ENCODE measurements at regions not wholly inside any gene's neighbourhood (a gene's known extent, or its start where the extent isn't known, plus 50 kb on each side); places are given as distances from the start of the nearest gene placed in this dataset.

DNA sequence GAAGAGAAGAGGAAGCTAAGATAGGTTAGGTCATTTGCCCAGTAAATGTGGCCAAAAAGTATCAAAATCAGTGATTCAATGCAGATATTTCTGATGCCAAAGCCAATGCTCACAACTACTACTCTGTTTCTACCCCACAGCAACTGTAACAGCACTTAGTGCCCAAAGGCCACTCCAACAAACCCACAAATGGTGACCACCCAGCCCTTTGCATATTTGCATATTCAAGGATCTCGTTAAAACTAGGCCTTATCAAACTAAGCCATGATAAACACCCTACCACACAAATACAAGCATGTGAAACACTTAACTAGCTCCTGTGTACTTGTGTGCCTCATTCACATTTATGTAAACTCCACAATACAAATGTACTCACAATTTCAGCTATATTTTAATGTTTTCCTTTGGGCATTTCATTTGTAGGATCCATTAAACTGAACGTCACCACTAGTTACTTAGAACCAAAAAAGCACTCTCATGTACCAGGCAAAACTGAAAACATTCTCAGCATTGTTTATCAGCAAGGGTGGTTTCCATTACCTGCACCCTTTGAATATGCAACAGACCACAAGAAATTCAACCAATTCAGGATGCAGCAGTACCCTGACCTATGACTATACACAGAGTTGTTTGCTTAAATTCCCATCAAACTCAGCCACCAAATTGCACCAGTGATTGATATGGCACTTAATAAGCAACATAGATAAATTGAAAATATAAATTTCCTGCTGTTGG lies 111.2 kb upstream of the STT3B start:
- Mint-ChIP-seq H3K27ac (no peak overlapping the region), H3K9me3 (peaks cover 5% of the 10 kb centered on the region), H3K4me3 (no peak overlapping the region), H3K36me3 (ENCODE audit: low read depth) (peaks cover 16% of the 10 kb centered on the region), H3K27me3 (ENCODE audit: insufficient read depth) (no peaks in the 10 kb centered on the region), H3K4me1 (ENCODE audit: low read depth) (peaks cover 26% of the 10 kb centered on the region)
- TF ChIP-seq, protein P1, sequence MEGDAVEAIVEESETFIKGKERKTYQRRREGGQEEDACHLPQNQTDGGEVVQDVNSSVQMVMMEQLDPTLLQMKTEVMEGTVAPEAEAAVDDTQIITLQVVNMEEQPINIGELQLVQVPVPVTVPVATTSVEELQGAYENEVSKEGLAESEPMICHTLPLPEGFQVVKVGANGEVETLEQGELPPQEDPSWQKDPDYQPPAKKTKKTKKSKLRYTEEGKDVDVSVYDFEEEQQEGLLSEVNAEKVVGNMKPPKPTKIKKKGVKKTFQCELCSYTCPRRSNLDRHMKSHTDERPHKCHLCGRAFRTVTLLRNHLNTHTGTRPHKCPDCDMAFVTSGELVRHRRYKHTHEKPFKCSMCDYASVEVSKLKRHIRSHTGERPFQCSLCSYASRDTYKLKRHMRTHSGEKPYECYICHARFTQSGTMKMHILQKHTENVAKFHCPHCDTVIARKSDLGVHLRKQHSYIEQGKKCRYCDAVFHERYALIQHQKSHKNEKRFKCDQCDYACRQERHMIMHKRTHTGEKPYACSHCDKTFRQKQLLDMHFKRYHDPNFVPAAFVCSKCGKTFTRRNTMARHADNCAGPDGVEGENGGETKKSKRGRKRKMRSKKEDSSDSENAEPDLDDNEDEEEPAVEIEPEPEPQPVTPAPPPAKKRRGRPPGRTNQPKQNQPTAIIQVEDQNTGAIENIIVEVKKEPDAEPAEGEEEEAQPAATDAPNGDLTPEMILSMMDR (IDR thresholded peaks at IDR 0.05), result no peak
- DNase-seq, result no peak

DNA sequence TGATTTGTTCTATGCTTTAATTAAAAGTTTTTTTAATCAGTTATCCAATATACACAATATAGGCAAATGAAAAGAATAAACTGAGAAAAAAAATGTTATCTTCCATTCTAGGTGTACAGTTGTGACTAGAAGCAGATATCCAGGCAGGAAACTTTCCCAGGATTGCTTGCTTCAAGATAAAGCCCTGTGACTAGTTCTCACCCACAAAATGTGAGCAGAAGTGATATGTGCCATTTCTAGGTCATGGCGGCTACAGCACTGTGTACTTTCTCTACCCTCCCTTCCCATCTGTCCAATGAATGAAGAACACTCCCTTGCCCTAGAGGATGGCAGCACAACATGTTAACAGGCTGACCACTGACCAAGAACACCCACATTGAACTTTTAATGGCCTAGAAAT lies 110.5 kb upstream of the STT3B start:
- Mint-ChIP-seq H3K4me1 (ENCODE audit: low read depth) (peaks cover 22% of the 10 kb centered on the region), H3K9me3 (peaks cover 5% of the 10 kb centered on the region), H3K27ac (no peak overlapping the region), H3K4me3 (no peak overlapping the region), H3K27me3 (ENCODE audit: insufficient read depth) (no peaks in the 10 kb centered on the region), H3K36me3 (ENCODE audit: low read depth) (peaks cover 16% of the 10 kb centered on the region)
- TF ChIP-seq, protein P1 (IDR thresholded peaks at IDR 0.05), result no peak
- no peak for DNase-seq

DNA sequence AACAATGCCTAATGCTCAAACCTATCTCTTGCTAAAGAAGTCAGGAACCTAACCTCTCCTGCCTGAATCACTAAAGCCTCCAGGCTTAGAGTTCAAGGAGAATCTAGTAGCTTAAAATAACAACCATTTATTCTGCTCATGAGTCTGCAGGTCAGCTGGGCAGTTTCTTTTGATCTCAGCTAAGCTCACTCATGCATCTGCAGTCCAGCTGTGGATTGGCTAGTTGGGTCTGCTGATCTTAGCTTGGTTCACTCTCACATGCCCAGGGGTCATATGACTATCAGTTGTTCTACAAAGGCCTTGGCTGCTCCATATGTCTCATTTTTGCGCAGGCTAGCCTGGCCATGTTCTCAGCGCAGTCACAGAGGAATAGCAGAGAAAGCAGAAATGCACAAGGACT lies 109.2 kb upstream of the STT3B start:
- DNase-seq, result peak; percentile 92
- H3K36me3 Mint-ChIP-seq (ENCODE audit: low read depth), result peaks cover 13% of the 10 kb centered on the region
- peak overlapping the region; percentile 33 for H3K27ac Mint-ChIP-seq
- TF ChIP-seq, protein P1 (IDR thresholded peaks at IDR 0.05), result no peak
- peaks cover 5% of the 10 kb centered on the region for H3K9me3 Mint-ChIP-seq
- H3K4me3 Mint-ChIP-seq, result no peak overlapping the region
- H3K4me1 Mint-ChIP-seq (ENCODE audit: low read depth), result peaks cover 22% of the 10 kb centered on the region
- no peaks in the 10 kb centered on the region for H3K27me3 Mint-ChIP-seq (ENCODE audit: insufficient read depth)

DNA sequence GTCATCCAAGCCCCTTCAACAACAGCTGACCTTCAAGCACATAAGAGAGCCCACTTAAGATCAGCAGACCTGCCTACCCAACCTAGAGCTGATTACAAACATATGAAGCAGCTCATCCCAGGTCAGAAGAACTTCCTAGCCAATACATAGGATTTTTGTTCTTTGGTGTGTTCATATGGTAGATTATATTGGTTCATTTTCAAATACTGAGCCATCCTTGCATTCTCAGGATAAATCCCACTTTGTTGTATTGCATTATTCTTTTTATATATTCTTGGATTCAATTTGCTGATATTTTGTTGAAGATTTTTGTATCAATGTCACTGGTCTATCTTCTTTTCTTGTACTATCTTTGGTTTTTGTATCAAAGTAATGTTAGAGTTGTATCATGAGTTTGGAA lies 107.3 kb upstream of the STT3B start:
- H3K4me3 Mint-ChIP-seq, result no peak overlapping the region
- H3K27ac Mint-ChIP-seq, result no peak overlapping the region
- H3K27me3 Mint-ChIP-seq (ENCODE audit: insufficient read depth), result no peaks in the 10 kb centered on the region
- peaks cover 22% of the 10 kb centered on the region for H3K4me1 Mint-ChIP-seq (ENCODE audit: low read depth)
- TF ChIP-seq, protein P1 (IDR thresholded peaks at IDR 0.05), result no peak
- no peak for DNase-seq
- peaks cover 5% of the 10 kb centered on the region for H3K9me3 Mint-ChIP-seq
- H3K36me3 Mint-ChIP-seq (ENCODE audit: low read depth), result peaks cover 12% of the 10 kb centered on the region

DNA sequence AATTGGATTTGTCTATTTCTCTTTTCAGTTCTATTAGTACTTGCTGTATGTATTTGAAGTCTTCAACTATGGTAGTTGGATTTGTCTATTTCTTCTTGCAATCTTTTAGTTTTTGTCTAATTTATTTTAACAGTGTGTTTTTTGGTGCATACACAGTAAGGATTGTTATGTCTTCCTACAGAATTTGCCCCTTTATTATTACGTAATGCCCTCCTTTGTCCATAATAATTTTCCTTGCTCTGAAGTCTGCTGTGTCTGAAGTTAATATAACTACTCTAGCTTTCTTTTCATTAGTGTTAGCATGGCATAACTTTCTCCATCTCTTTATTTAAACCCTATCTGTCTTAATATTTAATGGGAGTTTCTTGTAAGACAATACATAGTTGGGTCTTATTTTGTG lies 105.1 kb upstream of the STT3B start:
- H3K27ac Mint-ChIP-seq, result no peak overlapping the region
- peaks cover 17% of the 10 kb centered on the region for H3K4me1 Mint-ChIP-seq (ENCODE audit: low read depth)
- H3K27me3 Mint-ChIP-seq (ENCODE audit: insufficient read depth), result peaks cover 4% of the 10 kb centered on the region
- peaks cover 5% of the 10 kb centered on the region for H3K9me3 Mint-ChIP-seq
- H3K36me3 Mint-ChIP-seq (ENCODE audit: low read depth), result peaks cover 12% of the 10 kb centered on the region
- DNase-seq, result no peak
- no peak overlapping the region for H3K4me3 Mint-ChIP-seq
- TF ChIP-seq, protein P1 (IDR thresholded peaks at IDR 0.05), result no peak
